ENCODE measurements at regions not wholly inside any gene's neighbourhood (a gene's known extent, or its start where the extent isn't known, plus 50 kb on each side); places are given as distances from the start of the nearest gene placed in this dataset.

GRCh38 chr15:46416544-46416943 lies 781.7 kb downstream of the SQOR start:
- DNase-seq (ENCODE audit: low read depth) = no peak

DNA sequence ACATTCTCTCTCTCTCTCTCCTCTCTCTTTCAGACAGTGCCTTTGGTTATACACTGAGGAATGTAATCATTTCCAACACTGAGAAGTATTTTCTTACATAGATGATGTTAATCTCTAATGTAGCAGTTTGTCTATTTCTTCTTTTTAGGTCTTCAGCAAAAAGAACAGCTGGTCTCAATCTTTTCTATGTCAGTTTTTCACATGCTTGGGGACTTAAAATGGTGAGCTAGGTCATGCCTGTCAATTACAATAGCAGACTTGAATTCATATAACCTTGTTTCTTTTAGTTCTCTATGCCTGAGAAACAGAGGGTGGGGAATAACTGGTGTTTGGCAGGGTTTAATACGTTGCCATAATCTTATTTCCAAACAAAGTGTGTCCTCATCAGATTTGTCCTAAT lies 786.2 kb downstream of the SQOR start:
- no peak for DNase-seq (ENCODE audit: low read depth)

- DNase-seq (ENCODE audit: low read depth) = peak; percentile 72
Observed at GRCh38 chr15:46441294-46442062, 806.6 kb downstream of the SQOR start.

DNA sequence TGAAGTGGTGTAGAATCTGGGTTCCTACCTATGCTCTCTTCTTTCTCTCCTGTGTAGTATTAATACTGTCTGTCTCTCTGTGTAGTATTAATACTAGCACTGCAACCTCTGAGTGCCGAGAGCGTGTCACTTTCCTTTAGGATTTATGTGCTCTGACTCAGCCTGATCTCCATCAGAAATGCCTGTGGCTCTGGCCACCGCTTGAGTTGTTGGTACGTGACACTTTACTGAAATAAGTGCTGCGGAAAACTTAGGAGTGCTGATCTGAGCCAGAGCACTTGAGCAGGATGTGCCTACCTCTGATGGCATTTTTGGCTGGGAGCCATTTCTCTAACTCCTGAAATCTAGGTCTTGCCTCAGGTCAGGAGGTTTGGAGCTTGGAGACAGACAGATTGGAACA lies 807.4 kb downstream of the SQOR start:
- peak; percentile 54 for DNase-seq (ENCODE audit: low read depth)

GRCh38 chr15:46442901-46443590 lies 808.2 kb downstream of the SQOR start:
- peak; percentile 64 for DNase-seq (ENCODE audit: low read depth)

DNA sequence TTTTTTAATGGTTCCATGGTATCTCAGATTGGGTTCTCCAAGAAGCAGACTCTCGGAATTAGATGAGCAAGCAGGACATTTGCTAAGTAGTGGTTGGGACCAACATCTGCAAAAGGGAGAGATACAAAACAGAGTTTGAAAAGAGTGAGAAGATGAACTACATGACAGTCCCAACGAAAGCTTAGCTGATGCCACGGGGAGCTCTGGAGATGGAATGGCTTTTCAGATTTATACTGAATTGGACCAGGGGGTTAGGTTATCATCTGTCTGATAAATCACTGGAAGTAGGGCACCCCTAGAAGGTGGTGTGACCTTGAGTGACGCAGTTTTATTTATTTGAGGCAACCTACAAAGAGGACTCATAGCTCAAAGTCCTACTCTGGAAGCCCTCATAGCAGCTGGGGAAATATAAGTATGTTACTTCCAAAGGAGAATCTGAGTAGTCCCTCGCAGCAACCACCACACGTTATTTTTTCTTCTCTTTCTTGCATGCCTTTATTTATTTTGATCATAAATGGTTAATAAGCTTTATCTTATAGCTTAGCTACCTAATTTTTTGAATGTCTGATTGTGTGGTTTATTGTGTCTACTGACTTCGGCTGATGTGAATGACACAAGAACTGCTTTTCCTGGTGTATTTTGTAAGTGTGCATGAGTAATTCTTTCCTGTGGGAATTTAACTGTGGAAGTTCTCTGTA lies 815.4 kb downstream of the SQOR start:
- no peak for DNase-seq (ENCODE audit: low read depth)

DNA sequence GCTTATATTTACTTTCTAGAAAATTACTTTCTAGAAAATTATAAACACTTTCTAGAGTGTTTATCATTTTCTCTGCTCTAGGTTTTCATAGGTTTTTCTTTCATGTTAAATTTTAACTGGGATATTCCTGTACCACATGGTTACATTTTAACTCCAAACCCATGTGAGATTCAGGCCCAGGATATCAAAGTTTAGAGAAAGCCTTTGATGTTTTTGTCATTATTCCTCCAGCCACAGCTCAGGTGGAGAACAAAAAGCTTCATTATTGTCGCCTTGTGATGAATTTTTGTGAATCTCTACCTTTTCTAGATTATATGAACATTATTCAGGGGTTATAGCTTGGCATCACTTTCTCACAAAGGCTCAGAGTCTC lies 816.0 kb downstream of the SQOR start:
- DNase-seq (ENCODE audit: low read depth) = no peak

DNA sequence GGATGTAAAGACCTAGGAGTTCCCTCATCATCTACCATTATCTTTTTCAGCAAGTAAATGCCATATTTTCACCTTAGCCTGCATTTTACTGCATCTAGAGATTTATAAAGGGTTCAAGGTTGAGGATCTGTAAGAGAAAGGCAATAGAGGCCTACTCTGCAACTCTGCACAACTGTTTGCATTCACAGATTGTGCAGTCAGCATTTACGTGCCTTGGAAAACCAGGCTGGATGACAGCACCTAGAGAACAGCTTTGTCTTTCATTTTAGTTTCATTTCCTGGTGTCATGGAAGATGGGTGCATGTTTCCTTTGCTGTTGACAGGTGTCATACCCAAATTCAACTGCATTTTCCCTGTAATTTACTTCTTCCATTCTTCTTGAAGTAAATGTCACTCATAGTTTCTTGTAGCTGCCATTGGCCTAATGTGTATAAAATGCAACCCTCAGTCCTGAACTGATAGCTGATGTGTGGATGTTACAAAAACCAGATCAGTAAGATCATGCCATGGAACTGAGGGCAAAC lies 817.5 kb downstream of the SQOR start:
- DNase-seq (ENCODE audit: low read depth) = no peak

- DNase-seq (ENCODE audit: low read depth) = no peak
Observed at GRCh38 chr15:46456456-46456855, 821.6 kb downstream of the SQOR start.

DNA sequence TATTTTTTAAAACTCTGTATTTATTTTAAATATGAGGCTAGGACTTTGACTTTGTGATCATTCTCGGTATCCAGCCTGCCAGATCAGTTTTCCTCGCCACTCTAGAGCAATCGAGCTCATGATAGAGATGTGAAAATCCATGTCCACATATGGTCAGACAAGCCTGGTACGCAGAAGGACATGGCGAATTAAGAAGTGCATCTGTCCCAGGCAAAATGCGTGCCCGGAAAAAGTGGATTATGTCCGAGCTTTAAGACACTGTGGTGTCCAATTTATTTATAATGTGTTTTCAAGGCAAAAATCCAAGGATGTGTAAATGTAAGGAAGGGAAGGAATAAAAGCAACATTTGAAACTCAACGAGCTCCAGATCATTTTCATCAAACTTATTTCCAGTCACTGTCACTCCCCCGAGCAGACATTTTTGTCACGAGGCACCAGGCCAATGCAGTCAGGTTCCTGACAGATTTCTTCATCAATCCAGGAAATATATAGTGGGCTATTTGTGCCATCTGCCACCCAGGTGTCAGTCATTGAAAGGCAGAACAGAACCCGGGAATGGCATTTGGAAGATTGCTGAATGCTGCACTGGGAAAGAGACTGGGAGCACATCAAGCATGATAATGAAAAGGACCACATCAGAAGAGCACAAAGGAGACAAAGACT lies 825.7 kb downstream of the SQOR start:
- no peak for DNase-seq (ENCODE audit: low read depth)

GRCh38 chr15:46461416-46461815 lies 826.6 kb downstream of the SQOR start:
- no peak for DNase-seq (ENCODE audit: low read depth)

DNA sequence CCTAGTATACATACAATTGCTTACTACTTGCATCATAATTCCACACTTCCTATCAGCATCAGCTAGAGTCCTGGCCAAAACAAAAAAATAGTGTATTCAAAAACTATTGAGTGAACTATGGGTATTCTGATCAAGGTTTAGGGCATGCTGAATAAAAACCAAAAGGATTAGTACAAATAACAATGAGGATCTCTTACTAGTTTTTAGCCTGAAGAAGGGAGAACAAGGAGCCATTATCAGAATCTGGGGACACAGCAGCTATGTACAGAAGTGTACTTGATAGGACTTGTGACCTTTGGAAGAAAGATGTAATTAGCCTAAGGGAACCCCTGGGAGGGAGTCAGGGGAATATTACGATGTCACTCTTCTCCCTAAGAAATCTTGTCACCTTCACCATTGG lies 832.2 kb downstream of the SQOR start:
- no peak for DNase-seq (ENCODE audit: low read depth)

- no peak for DNase-seq (ENCODE audit: low read depth)
Observed at GRCh38 chr15:46471096-46471495, 836.3 kb downstream of the SQOR start.

GRCh38 chr15:46489276-46489675 lies 854.4 kb downstream of the SQOR start:
- DNase-seq (ENCODE audit: low read depth) = no peak

- DNase-seq (ENCODE audit: low read depth) = no peak
Observed at GRCh38 chr15:46496491-46497115, 861.8 kb downstream of the SQOR start.

- peak; percentile 0 for DNase-seq (ENCODE audit: low read depth)
Observed at GRCh38 chr15:46502667-46503066, 867.8 kb downstream of the SQOR start.

DNA sequence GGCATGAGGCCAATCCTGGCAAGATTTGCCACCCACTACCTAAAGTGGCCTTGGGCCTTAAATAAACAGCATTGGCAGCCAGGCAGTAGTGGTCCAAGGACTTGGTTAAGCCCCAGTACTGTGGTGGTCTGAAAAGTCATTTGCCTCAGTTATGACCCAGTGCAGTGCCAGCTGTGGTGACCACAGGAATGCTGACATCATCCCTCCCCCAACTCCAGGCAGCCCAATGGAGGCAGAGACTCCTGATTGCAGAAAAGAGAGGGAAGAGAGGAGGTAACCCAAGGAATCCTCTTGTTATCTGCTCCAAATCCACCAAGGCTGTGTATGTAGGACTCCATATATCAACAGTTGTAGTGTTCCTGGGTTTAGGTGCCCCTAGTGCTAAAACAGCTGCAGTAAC lies 883.6 kb downstream of the SQOR start:
- no peak for DNase-seq (ENCODE audit: low read depth)

DNA sequence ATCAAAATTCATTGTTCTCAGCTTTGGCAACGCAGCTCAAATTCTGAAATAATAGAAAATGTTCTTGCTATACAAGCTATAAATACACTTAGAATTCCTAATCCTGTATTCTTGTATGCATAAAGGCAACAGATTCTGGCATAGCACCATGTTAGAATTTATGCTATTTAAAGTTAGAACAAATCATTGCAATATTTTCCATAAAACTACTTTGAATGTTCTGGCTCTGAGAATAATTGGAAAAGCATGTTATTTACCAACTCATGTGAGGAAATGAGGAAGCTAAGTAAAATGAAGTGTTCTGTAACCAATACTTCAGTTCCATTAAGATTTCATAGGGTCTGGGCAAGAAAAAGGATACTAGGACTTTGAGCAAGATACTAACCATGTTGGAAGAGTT lies 888.9 kb downstream of the SQOR start:
- DNase-seq (ENCODE audit: low read depth) = no peak

DNA sequence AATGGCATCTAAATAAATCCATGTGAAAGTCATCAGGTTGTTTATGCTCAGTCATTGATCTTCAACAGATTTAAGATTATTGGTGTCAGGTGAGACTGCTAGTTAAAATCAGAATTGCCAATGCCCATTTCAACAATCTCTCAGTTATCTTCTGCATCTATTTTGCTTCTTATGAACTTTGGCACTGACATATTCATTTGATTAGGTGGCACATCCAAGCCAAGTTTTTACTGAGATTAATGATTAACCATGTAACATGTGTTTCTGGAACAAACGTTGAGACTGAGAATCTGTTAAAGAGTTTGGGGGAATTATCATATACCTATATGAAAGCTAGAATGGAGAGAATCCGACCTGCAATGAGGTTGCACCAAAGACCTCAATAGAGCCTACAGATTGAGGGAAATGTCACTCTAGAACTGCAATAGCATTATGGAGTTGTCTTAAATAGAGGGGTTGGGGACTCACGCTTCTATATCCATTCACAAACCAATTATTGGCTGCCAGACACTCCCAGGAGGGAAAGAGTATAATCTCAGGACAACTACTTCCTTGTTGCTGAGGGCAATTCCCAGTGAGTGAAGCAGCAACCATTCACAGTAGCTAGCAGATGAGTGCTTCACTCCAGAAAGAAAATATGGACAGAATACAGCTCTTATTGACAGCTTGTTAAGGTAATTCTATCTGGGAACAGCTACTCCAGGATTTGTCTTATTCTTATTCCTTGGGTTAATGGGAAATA lies 891.3 kb downstream of the SQOR start:
- no peak for DNase-seq (ENCODE audit: low read depth)

GRCh38 chr15:46526726-46527110 lies 891.9 kb downstream of the SQOR start:
- no peak for DNase-seq (ENCODE audit: low read depth)

GRCh38 chr15:46543626-46544025 lies 908.8 kb downstream of the SQOR start:
- no peak for DNase-seq (ENCODE audit: low read depth)

Data from amniotic epithelial cell (primary cell).